H1 (cell line): ENCODE measurements at regions not wholly inside any gene's neighbourhood (a gene's known extent, or its start where the extent isn't known, plus 50 kb on each side); places are given as distances from the start of the nearest gene placed in this dataset.

ENCODE experiments used
- BACH1 ChIP-seq: IDR thresholded peaks from 2 replicates; pipeline ENCODE4 v1.6.1; 2012; ENCODE audit warnings: low read length, improper control_type of control experiment
- NRF1 ChIP-seq: IDR thresholded peaks from 2 replicates; pipeline ENCODE4 v1.6.1; 2011; ENCODE audit warnings: mild to moderate bottlenecking, low read depth, low read length, improper control_type of control experiment
- RAD21 ChIP-seq, 2 experiments: IDR thresholded peaks in 1 of 2; conservative IDR thresholded peaks in 1 of 2; 2 replicates each; pipeline ENCODE4 v1.6.1; 2011; ENCODE audit warnings: low read depth in 2 of 2, low read length in 2 of 2, improper control_type of control experiment in 1 of 2, inconsistent platforms in 1 of 2, mild to moderate bottlenecking in 1 of 2, moderate library complexity in 1 of 2
- RNF2 ChIP-seq: fragments of 200-900, 300-1000 bp; sonication (generic); IDR thresholded peaks from 2 replicates; pipeline ENCODE4 v1.7.1; 2016; ENCODE audit warnings: borderline replicate concordance, low read depth, mild to moderate bottlenecking, antibody characterized with exemption, low read length; ENCODE audit not compliant: poor library complexity, severe bottlenecking; ENCODE audit errors: missing control alignments
- RXRA ChIP-seq: IDR thresholded peaks from 2 replicates; pipeline ENCODE4 v1.6.1; 2011; ENCODE audit warnings: low read depth, mild to moderate bottlenecking, low read length, moderate library complexity; ENCODE audit not compliant: insufficient read depth
- SUZ12 ChIP-seq: fragments of 200-600 bp; sonication (generic); IDR thresholded peaks from 2 replicates; pipeline ENCODE4 v1.6.1; 2012; ENCODE audit warnings: mild to moderate bottlenecking, inconsistent platforms, low read length, moderate library complexity, mixed read lengths

- TF ChIP-seq RAD21 (IDR thresholded peaks at IDR 0.05 in 1 of 2, conservative IDR thresholded peaks at IDR 0.05 in 1 of 2; ENCODE audit: low read depth in 2 of 2, low read length in 2 of 2): no peak
- TF ChIP-seq SUZ12: no peak
- TF ChIP-seq RNF2: no peak
- TF ChIP-seq BACH1: no peak
- TF ChIP-seq NRF1: no peak
- no peak for TF ChIP-seq RXRA
These were observed 92.3 kb downstream of the BLID start (continued) for GRCh38 chr11:122023614-122024250.
